ENCODE measurements at regions not wholly inside any gene's neighbourhood (a gene's known extent, or its start where the extent isn't known, plus 50 kb on each side); places are given as distances from the start of the nearest gene placed in this dataset.

DNA sequence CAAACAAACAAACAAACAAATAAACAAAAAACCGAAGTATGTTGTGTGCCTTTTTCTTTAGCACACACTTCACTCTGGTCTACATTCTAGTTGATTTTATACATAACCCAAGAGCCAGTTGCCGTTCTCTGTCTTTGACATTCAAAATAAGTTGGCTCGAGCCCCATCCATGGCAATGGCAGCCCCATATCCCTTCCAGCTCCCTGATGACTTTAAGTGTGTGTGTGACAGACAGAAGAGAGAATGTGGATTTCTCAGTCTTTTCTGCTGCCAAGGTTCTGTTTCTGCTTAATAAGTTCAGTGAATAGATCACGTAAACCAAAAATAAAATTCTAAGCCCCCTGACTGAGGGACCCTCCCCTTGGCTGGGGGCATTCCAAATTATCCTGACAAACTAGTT, 100.6 kb upstream of the TENM4 start:
- POLR2A ChIA-PET, result interaction anchor here (0.7 kb wide), 1 partner anchor 27 kb away, joined by 3 read pairs; no protein-coding TSS in a partner anchor
- Histone ChIP-seq H3K4me3 (ENCODE audit: low read depth, low read length, poor library complexity, severe bottlenecking) (no peak overlapping the region), H3K9me2 (ENCODE audit: insufficient read depth, low read length) (no peaks in the 10 kb centered on the region), H3K4me2 (ENCODE audit: low read length) (no peak overlapping the region), H3K36me3 (ENCODE audit: insufficient read depth, low read length) (no peaks in the 10 kb centered on the region), H3K79me2 (ENCODE audit: insufficient read depth, low read depth, low read length) (no peaks in the 10 kb centered on the region), H3K27ac (ENCODE audit: low read depth, low read length, poor library complexity, severe bottlenecking) (no peak overlapping the region), H4K20me1 (ENCODE audit: insufficient read depth, low read length) (no peaks in the 10 kb centered on the region), H3K4me1 (ENCODE audit: insufficient read depth, low read length, poor library complexity, severe bottlenecking) (no peaks in the 10 kb centered on the region), H2AFZ (ENCODE audit: low read length) (no peak overlapping the region), H3K9me3 (ENCODE audit: low read length) (no peaks in the 10 kb centered on the region)
- BruUV-seq (replicated peaks), result no TSS peak
- no peak for TF ChIP-seq EZH2phosphoT487 (IDR thresholded peaks at IDR 0.05; ENCODE audit: borderline replicate concordance, low read depth, low read length)
- no peak for TF ChIP-seq CTCF (conservative IDR thresholded peaks at IDR 0.05; ENCODE audit: low read length)
- no peak for DNase-seq (ENCODE audit: low spot score)
- intact Hi-C loops (cut with micrococcal nuclease; ENCODE audit: unreplicated experiment), result no loop called here
- CTCF ChIA-PET (ENCODE audit: unreplicated experiment), result no interaction called here

DNA sequence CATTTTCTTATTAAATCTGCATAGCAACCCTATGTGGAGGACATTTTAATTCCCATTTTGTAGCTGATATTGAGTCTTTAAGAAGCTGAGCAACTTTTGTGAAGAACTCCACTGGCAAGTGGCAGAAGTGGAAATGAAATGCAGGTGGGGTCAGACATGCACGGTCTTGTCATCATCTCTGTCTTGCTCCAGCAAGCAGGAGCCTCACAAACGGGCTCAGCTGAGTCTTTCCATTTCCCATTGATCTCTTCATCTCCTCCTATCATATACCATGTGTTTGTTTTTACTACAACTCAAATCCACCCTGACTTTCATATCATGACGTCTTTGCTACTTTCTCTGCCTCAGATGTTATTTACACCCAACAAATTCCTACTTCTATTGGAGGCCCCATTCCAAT, 97.9 kb upstream of the TENM4 start:
- ChIA-PET POLR2A (no interaction called here), CTCF (ENCODE audit: unreplicated experiment) (no interaction called here)
- Histone ChIP-seq H3K4me2 (ENCODE audit: low read length) (no peak overlapping the region), H3K4me1 (ENCODE audit: insufficient read depth, low read length, poor library complexity, severe bottlenecking) (no peaks in the 10 kb centered on the region), H3K27ac (ENCODE audit: low read depth, low read length, poor library complexity, severe bottlenecking) (no peak overlapping the region), H3K9me2 (ENCODE audit: insufficient read depth, low read length) (no peaks in the 10 kb centered on the region), H2AFZ (ENCODE audit: low read length) (no peak overlapping the region), H4K20me1 (ENCODE audit: insufficient read depth, low read length) (no peaks in the 10 kb centered on the region), H3K79me2 (ENCODE audit: insufficient read depth, low read depth, low read length) (no peaks in the 10 kb centered on the region), H3K36me3 (ENCODE audit: insufficient read depth, low read length) (no peaks in the 10 kb centered on the region), H3K4me3 (ENCODE audit: low read depth, low read length, poor library complexity, severe bottlenecking) (no peak overlapping the region), H3K9me3 (ENCODE audit: low read length) (no peaks in the 10 kb centered on the region)
- no peak for DNase-seq (ENCODE audit: low spot score)
- intact Hi-C loops (cut with micrococcal nuclease; ENCODE audit: unreplicated experiment), result no loop called here
- no TSS peak for BruUV-seq (replicated peaks)
- TF ChIP-seq CTCF (conservative IDR thresholded peaks at IDR 0.05; ENCODE audit: low read length) (no peak), EZH2phosphoT487 (IDR thresholded peaks at IDR 0.05; ENCODE audit: borderline replicate concordance, low read depth, low read length) (no peak)

GRCh38 chr11:79536155-79536917, 95.5 kb upstream of the TENM4 start:
- no peaks in the 10 kb centered on the region for H3K79me2 ChIP-seq (ENCODE audit: insufficient read depth, low read depth, low read length)
- BruUV-seq (replicated peaks), result no TSS peak
- H3K27ac ChIP-seq (ENCODE audit: low read depth, low read length, poor library complexity, severe bottlenecking), result no peak overlapping the region
- H3K9me3 ChIP-seq (ENCODE audit: low read length), result no peaks in the 10 kb centered on the region
- intact Hi-C loops (cut with micrococcal nuclease; ENCODE audit: unreplicated experiment), result no loop called here
- H3K36me3 ChIP-seq (ENCODE audit: insufficient read depth, low read length), result no peaks in the 10 kb centered on the region
- no peaks in the 10 kb centered on the region for H4K20me1 ChIP-seq (ENCODE audit: insufficient read depth, low read length)
- H2AFZ ChIP-seq (ENCODE audit: low read length), result no peak overlapping the region
- no peak for DNase-seq (ENCODE audit: low spot score)
- POLR2A ChIA-PET, result interaction anchor here (0.5 to 1.0 kb wide), 3 partner anchors 9 to 1961 kb away, joined by 3 to 4 read pairs (median 3); no protein-coding TSS in a partner anchor
- H3K4me3 ChIP-seq (ENCODE audit: low read depth, low read length, poor library complexity, severe bottlenecking), result no peak overlapping the region
- H3K4me1 ChIP-seq (ENCODE audit: insufficient read depth, low read length, poor library complexity, severe bottlenecking), result no peaks in the 10 kb centered on the region
- CTCF ChIA-PET (ENCODE audit: unreplicated experiment), result no interaction called here
- no peak for TF ChIP-seq CTCF (conservative IDR thresholded peaks at IDR 0.05; ENCODE audit: low read length)
- no peak for TF ChIP-seq EZH2phosphoT487 (IDR thresholded peaks at IDR 0.05; ENCODE audit: borderline replicate concordance, low read depth, low read length)
- H3K9me2 ChIP-seq (ENCODE audit: insufficient read depth, low read length), result no peaks in the 10 kb centered on the region
- no peak overlapping the region for H3K4me2 ChIP-seq (ENCODE audit: low read length)
